ENCODE measurements at regions not wholly inside any gene's neighbourhood (a gene's known extent, or its start where the extent isn't known, plus 50 kb on each side); places are given as distances from the start of the nearest gene placed in this dataset.

DNA sequence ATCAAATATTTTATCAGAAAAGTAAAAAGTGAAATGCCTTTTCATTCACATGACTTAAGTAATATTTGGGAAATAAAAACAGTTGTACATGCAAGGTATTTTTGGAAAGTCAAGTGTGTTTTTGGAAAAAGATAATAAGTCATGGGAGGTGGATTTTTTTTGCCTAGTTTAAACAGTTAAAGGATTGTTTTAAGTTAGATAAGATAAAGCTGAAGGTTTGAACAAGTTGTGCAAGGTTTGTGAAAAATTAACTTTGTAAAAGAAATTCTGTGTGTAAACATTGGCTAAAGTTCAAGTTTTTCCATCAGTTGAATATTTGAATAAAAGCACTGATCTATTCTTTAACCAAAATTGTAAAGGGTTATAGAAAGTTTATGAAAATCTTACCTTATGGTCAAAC, 207.9 kb upstream of the RGPD4 start:
- H3K4me3 ChIP-seq (ENCODE audit: low read depth, low read length, poor library complexity, severe bottlenecking), result no peak overlapping the region
- H3K27ac ChIP-seq (ENCODE audit: low read depth, low read length, poor library complexity, severe bottlenecking), result no peak overlapping the region
- H4K20me1 ChIP-seq (ENCODE audit: insufficient read depth, low read length), result no peaks in the 10 kb centered on the region
- H3K4me1 ChIP-seq (ENCODE audit: insufficient read depth, low read length, poor library complexity, severe bottlenecking), result no peaks in the 10 kb centered on the region
- intact Hi-C loops (cut with micrococcal nuclease; ENCODE audit: unreplicated experiment), result no loop called here
- BruUV-seq (replicated peaks), result no TSS peak
- TF ChIP-seq CTCF (conservative IDR thresholded peaks at IDR 0.05; ENCODE audit: low read length), result no peak
- no peak for TF ChIP-seq EZH2phosphoT487 (IDR thresholded peaks at IDR 0.05; ENCODE audit: borderline replicate concordance, low read depth, low read length)
- H3K9me3 ChIP-seq (ENCODE audit: low read length), result peaks cover 11% of the 10 kb centered on the region; the same call in 1 of the 2 replicates
- DNase-seq (ENCODE audit: low spot score), result no peak
- no peaks in the 10 kb centered on the region for H3K36me3 ChIP-seq (ENCODE audit: insufficient read depth, low read length)
- H3K79me2 ChIP-seq (ENCODE audit: insufficient read depth, low read depth, low read length), result no peaks in the 10 kb centered on the region
- ChIA-PET CTCF (ENCODE audit: unreplicated experiment) (no interaction called here), POLR2A (no interaction called here)
- H3K4me2 ChIP-seq (ENCODE audit: low read length), result no peak overlapping the region
- H2AFZ ChIP-seq (ENCODE audit: low read length), result no peak overlapping the region
- H3K9me2 ChIP-seq (ENCODE audit: insufficient read depth, low read length), result no peaks in the 10 kb centered on the region

DNA sequence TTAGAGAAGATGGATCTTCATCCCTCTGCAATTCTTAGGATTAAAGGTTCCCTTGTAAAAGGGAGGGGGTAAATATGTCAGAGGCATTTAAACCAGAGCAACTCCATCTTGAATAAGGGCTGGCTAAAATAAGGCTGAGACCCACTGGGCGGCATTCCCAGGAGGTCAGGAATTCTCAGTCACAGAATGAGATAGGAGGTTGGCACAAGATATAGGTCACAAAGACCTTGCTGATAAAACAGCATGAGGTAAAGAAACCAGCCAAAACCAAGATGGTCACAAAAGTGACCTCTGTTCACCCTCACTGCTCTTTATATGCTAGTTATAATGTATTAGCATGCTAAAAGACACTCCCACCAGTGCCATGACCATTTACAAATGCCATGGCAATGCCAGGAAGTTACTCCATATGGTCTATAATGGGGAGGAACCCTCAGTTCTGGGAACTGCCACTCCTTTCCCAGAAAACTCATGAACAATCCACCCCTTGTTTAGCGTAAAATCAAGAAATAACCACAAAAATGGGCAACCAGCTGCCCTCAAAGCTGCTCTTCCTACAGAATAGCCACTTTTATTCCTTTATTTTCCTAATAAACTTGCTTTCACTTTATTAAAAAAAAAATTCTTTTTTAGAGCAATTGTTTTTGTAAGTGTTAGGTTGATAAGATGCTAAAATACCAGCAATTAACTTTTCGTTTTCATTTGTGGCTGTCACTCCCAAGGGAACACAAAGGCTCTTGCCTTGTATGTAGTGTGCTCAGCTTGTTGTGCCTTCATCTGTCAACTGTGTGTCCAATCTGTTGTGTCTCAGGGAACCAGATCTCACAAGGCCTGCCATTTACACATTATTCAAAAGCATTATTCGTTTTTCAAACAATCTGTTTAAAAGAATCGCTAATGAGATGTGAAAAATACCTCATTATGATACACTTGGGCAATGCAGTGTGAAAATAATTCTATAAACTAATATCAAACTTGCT, 205.2 kb upstream of the RGPD4 start:
- Histone ChIP-seq H3K36me3 (ENCODE audit: insufficient read depth, low read length) (no peaks in the 10 kb centered on the region), H4K20me1 (ENCODE audit: insufficient read depth, low read length) (no peaks in the 10 kb centered on the region), H3K4me3 (ENCODE audit: low read depth, low read length, poor library complexity, severe bottlenecking) (no peak overlapping the region), H2AFZ (ENCODE audit: low read length) (no peak overlapping the region), H3K4me1 (ENCODE audit: insufficient read depth, low read length, poor library complexity, severe bottlenecking) (no peaks in the 10 kb centered on the region), H3K79me2 (ENCODE audit: insufficient read depth, low read depth, low read length) (no peaks in the 10 kb centered on the region), H3K9me3 (ENCODE audit: low read length) (peaks cover 11% of the 10 kb centered on the region; the same call in 1 of the 2 replicates), H3K9me2 (ENCODE audit: insufficient read depth, low read length) (no peaks in the 10 kb centered on the region), H3K27ac (ENCODE audit: low read depth, low read length, poor library complexity, severe bottlenecking) (no peak overlapping the region), H3K4me2 (ENCODE audit: low read length) (no peak overlapping the region)
- intact Hi-C loops (cut with micrococcal nuclease; ENCODE audit: unreplicated experiment), result no loop called here
- no peak for TF ChIP-seq EZH2phosphoT487 (IDR thresholded peaks at IDR 0.05; ENCODE audit: borderline replicate concordance, low read depth, low read length)
- TF ChIP-seq CTCF (conservative IDR thresholded peaks at IDR 0.05; ENCODE audit: low read length), result no peak
- no TSS peak for BruUV-seq (replicated peaks)
- ChIA-PET CTCF (ENCODE audit: unreplicated experiment) (no interaction called here), POLR2A (no interaction called here)
- no peak for DNase-seq (ENCODE audit: low spot score)

DNA sequence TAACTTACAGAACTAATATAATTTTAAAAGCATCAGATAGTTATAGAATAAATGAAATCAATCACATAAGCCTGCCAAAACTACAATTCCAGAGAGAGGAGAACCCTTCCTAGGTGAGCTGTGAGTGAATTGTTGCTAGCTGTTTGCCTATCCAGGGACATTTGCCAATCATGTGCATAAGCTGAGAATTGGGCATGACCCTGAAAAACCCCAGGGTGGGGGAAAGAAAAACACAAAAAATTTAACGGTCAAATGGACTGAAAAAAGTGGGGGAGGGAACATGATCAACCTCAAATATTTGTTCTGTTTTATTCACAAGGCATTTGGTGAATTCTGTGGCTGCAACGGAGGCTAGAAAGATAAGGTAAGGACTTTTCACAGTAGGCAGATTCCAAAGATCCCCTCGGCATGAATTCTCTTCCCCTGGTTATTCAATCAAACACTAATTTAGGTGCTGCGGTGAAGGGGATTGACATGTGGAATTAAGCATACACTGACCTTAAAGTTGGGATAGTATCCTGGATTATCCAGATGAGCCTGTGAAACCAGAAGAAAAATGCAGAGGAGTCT, 203.9 kb upstream of the RGPD4 start:
- TF ChIP-seq CTCF (conservative IDR thresholded peaks at IDR 0.05; ENCODE audit: low read length), result no peak
- no peak for TF ChIP-seq EZH2phosphoT487 (IDR thresholded peaks at IDR 0.05; ENCODE audit: borderline replicate concordance, low read depth, low read length)
- H3K9me3 ChIP-seq (ENCODE audit: low read length), result peaks cover 11% of the 10 kb centered on the region; the same call in 1 of the 2 replicates
- ChIA-PET CTCF (ENCODE audit: unreplicated experiment) (no interaction called here), POLR2A (no interaction called here)
- no peak overlapping the region for H3K27ac ChIP-seq (ENCODE audit: low read depth, low read length, poor library complexity, severe bottlenecking)
- no peak for DNase-seq (ENCODE audit: low spot score)
- no peak overlapping the region for H3K4me3 ChIP-seq (ENCODE audit: low read depth, low read length, poor library complexity, severe bottlenecking)
- H4K20me1 ChIP-seq (ENCODE audit: insufficient read depth, low read length), result no peaks in the 10 kb centered on the region
- H3K79me2 ChIP-seq (ENCODE audit: insufficient read depth, low read depth, low read length), result no peaks in the 10 kb centered on the region
- no TSS peak for BruUV-seq (replicated peaks)
- no peak overlapping the region for H2AFZ ChIP-seq (ENCODE audit: low read length)
- no peaks in the 10 kb centered on the region for H3K9me2 ChIP-seq (ENCODE audit: insufficient read depth, low read length)
- intact Hi-C loops (cut with micrococcal nuclease; ENCODE audit: unreplicated experiment), result no loop called here
- H3K4me2 ChIP-seq (ENCODE audit: low read length), result no peak overlapping the region
- H3K4me1 ChIP-seq (ENCODE audit: insufficient read depth, low read length, poor library complexity, severe bottlenecking), result no peaks in the 10 kb centered on the region
- H3K36me3 ChIP-seq (ENCODE audit: insufficient read depth, low read length), result no peaks in the 10 kb centered on the region
